Activated naive CD8-positive, alpha-beta T cell treated with anti-CD3 and anti-CD28 coated beads, Interleukin-2, amount 10 ng/mL, durations not matched to agents 7 days and 5 days (primary cell): ENCODE measurements at regions not wholly inside any gene's neighbourhood (a gene's known extent, or its start where the extent isn't known, plus 50 kb on each side); places are given as distances from the start of the nearest gene placed in this dataset.
A peak's percentile ranks its signal among the peaks of the same experiment; 100 is the strongest.

Experiments
- ATAC-seq: fragments of 150-1000 bp; cut with Tn5 transposase; one replicate; pipeline ENCODE4 v1.10.0; 2021; ENCODE audit warnings: low read depth, moderate library complexity
- POLR2A ChIA-PET: fragments of 350-600 bp; sonication (Branson Sonifier 250); formaldehyde crosslinking; loops from one replicate; lab custom pipeline; 2021; ENCODE audit warnings: antibody characterized with exemption; lab: Charles Lee
- DNase-seq: peaks from one replicate; pipeline ENCODE4 v3.0.0; 2021
- H3K27ac Mint-ChIP-seq: one replicate; pipeline ENCODE4 v1.8.0; 2022; ENCODE audit warnings: mild to moderate bottlenecking, mixed read lengths
- H3K27me3 Mint-ChIP-seq: one replicate; pipeline ENCODE4 v1.8.0; 2022; ENCODE audit warnings: mild to moderate bottlenecking, moderate library complexity, mixed read lengths
- H3K36me3 Mint-ChIP-seq: one replicate; pipeline ENCODE4 v1.8.0; 2021; ENCODE audit warnings: mild to moderate bottlenecking, mixed read lengths
- H3K4me1 Mint-ChIP-seq: one replicate; pipeline ENCODE4 v1.8.0; 2021; ENCODE audit warnings: mixed read lengths
- H3K4me3 Mint-ChIP-seq: one replicate; pipeline ENCODE4 v1.8.0; 2022; ENCODE audit warnings: mild to moderate bottlenecking, moderate library complexity, mixed read lengths
- H3K9me3 Mint-ChIP-seq: one replicate; pipeline ENCODE4 v1.8.0; 2021; ENCODE audit warnings: mixed read lengths

DNA sequence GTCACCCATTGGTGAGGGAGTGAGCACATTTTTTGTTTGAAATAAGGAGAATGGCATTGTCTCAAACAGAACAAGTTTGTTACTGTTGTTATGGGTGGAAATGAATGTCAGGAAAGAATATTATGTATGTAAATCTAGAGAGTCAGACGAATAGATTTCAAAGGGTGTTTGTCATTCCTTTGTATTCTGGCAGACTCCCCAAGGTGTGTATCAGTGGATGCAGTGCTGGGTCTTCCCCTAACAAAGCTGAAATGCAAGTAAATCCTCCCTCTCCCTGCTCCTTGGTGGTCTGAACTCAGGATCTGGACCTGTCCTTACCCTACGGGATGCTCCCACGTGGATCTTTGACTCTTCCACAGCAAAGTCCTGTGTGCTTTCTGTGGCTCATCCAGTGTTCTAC is 139.5 kb upstream of the ZNF516 start:
- no peak overlapping the region for H3K4me3 Mint-ChIP-seq
- POLR2A ChIA-PET = no interaction called here
- ATAC-seq (no peak), DNase-seq (no peak)
- H3K4me1 Mint-ChIP-seq = peaks cover 4% of the 10 kb centered on the region
- H3K36me3 Mint-ChIP-seq = no peaks in the 10 kb centered on the region
- H3K27ac Mint-ChIP-seq = no peak overlapping the region
- H3K27me3 Mint-ChIP-seq = peaks cover 40% of the 10 kb centered on the region
- no peaks in the 10 kb centered on the region for H3K9me3 Mint-ChIP-seq

DNA sequence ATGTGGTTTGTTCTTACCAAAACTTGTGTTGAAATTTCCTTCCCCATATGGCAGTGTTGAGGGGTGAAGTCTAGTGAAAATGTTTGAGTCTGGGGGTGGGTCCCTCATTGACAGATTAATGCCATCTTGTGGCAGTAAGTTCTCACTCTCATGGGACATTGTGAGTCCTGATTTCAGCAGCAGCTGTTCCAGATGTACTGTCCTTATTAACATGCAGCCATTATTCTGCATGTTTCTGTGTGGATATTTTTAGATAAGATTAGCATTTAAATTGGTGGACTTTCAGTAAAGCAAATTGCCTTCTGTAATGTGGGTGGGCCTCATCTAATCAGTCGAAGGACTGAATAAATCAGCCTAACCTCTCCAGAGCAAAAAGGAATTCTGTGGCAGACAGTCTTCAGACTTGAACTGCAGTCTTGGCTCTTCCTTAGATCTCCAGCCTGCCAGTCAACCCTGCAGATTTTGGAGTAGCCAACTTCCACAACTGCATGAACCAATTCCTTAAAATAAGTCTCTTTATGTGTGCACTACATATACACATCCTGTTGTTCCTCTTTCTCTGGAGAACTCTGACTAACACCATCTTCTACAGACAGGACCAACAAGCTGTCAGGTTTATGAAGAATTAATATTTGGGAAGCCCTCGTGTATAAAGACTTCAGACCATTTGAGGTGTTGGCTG is 138.7 kb upstream of the ZNF516 start:
- no peak for ATAC-seq
- peaks cover 38% of the 10 kb centered on the region for H3K27me3 Mint-ChIP-seq
- POLR2A ChIA-PET = no interaction called here

DNA sequence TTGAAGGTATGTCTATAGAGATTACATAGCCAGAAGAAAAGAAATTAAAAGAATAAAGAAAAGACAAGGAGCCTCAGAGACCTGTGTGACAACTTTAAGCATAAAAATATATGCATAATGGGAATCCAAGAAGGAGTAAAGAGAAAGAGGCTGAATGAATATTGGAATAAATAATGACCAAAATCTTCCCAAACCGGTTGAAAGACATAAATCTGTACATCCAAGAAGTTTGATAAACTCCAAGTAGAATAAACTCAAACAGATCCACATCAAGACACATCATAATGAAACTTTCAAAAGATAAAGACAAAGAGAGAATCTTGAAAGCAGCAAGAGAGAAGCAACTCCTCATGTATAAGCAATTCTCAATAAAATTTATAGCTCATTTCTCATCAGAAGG is 132.4 kb upstream of the ZNF516 start:
- no peak overlapping the region for H3K4me3 Mint-ChIP-seq
- DNase-seq = no peak
- H3K9me3 Mint-ChIP-seq = peaks cover 4% of the 10 kb centered on the region
- ATAC-seq = no peak
- H3K27ac Mint-ChIP-seq = no peak overlapping the region
- no peaks in the 10 kb centered on the region for H3K36me3 Mint-ChIP-seq
- H3K27me3 Mint-ChIP-seq = peaks cover 45% of the 10 kb centered on the region
- POLR2A ChIA-PET = no interaction called here
- H3K4me1 Mint-ChIP-seq = no peaks in the 10 kb centered on the region

More for the DNA sequence above, 138.7 kb upstream of the ZNF516 start:
- Mint-ChIP-seq H3K4me1 (no peaks in the 10 kb centered on the region), H3K36me3 (no peaks in the 10 kb centered on the region), H3K9me3 (peaks cover 4% of the 10 kb centered on the region), H3K4me3 (no peak overlapping the region), H3K27ac (no peak overlapping the region)
- DNase-seq = no peak

DNA sequence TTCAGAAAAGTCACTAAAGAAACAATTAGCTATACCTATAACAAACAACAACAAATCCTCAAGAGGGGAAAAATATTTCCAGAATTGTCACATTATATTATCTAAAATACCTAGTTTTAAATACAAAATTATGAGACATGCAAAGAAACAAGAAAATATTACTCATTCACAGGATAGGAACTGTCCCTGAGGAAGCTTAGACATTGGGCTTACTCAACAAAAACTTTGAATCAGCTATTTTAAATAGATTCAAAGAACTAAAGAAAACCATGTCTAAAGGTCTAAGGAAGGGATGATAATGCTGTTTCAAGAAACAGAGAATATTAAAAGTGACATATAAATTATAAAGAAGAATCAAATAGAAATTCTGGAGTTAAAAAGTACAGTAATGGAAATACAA is 131.9 kb upstream of the ZNF516 start:
- ATAC-seq = no peak
- no peaks in the 10 kb centered on the region for H3K36me3 Mint-ChIP-seq
- no peak for DNase-seq
- H3K9me3 Mint-ChIP-seq = peaks cover 4% of the 10 kb centered on the region
- H3K27ac Mint-ChIP-seq = no peak overlapping the region
- no peaks in the 10 kb centered on the region for H3K4me1 Mint-ChIP-seq
- peaks cover 47% of the 10 kb centered on the region for H3K27me3 Mint-ChIP-seq
- H3K4me3 Mint-ChIP-seq = no peak overlapping the region
- POLR2A ChIA-PET = no interaction called here

DNA sequence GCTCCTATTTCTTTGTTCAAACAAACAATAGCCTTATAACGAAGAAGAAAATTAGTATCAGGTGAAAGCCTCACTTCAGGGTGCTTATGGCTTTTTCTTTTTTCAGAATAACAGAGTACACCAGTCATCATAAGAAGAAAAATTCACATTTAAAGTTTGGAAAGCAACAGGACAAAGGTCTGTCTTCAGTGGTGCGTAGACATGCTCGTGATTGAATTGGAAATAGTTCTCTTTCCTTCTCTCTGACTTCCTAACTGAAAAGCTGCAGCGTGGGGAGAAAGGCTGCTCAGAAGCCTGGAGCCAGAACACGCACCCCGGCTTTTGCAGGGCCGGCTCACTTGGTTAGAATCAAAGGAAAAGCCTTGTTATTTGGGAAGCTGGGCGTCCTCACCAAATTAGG is 127.6 kb upstream of the ZNF516 start:
- H3K27me3 Mint-ChIP-seq = peaks cover 48% of the 10 kb centered on the region
- H3K27ac Mint-ChIP-seq = no peak overlapping the region
- H3K36me3 Mint-ChIP-seq = no peaks in the 10 kb centered on the region
- no peak overlapping the region for H3K4me3 Mint-ChIP-seq
- no peaks in the 10 kb centered on the region for H3K9me3 Mint-ChIP-seq
- ATAC-seq (no peak), DNase-seq (no peak)
- POLR2A ChIA-PET = no interaction called here
- H3K4me1 Mint-ChIP-seq = peaks cover 9% of the 10 kb centered on the region

DNA sequence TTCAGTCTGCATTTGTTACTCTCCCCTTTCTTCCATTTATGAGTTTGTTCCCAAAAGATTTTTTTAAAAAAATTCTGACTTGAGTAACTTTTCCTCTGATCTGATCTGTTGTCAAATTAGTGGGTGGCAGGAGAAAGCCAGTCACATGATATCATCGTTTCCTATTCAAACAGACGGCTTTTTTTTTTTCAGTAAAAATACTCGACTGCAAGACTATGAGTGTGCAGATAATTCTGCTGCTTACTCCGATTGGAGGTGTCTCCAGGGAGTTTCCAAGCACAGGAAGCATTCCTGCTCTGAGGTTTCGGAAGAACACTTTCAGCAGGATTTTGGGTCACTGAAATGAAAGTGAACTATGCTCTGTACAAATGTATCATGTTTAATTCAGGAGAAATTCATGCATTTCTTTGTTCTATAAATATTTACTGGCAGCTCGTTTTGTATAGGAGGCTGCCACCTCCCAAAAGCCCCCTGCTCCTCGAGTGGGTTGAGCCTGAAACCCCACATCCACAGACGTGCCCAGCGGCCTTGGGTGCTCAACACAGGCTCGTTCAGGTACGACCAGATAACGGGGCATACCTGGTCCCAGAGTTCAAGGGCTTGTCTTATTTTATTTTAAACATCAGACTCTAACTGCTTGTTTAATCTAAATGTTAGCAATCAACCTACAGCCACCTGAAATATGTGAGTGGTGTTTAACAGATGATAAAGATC is 126.9 kb upstream of the ZNF516 start:
- H3K4me1 Mint-ChIP-seq = peaks cover 9% of the 10 kb centered on the region
- H3K9me3 Mint-ChIP-seq = no peaks in the 10 kb centered on the region
- POLR2A ChIA-PET = no interaction called here
- peaks cover 44% of the 10 kb centered on the region for H3K27me3 Mint-ChIP-seq
- no peaks in the 10 kb centered on the region for H3K36me3 Mint-ChIP-seq
- no peak overlapping the region for H3K27ac Mint-ChIP-seq
- ATAC-seq = no peak
- H3K4me3 Mint-ChIP-seq = peak overlapping the region; percentile 43
- DNase-seq = no peak

DNA sequence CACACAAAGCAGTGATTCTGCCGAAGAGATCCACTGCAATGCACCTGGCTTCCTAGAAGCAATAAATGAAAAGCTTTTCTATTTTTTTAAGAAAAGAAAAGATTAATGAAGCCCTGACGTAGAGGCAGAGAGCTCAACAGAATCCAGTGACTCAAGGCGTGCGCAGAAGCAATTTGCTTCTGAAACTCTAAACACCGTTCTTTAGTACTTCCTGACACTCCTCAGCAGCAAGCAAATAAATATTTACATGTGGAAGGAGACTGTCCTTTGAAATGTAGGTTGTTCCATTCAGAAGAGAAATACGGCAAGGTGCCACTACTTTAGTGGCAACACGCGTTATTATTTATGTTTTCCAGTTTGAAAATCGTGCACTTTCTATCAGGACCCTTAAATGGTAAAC is 126.2 kb upstream of the ZNF516 start:
- H3K4me3 Mint-ChIP-seq = no peak overlapping the region
- peaks cover 9% of the 10 kb centered on the region for H3K4me1 Mint-ChIP-seq
- POLR2A ChIA-PET = no interaction called here
- ATAC-seq = no peak
- no peak for DNase-seq
- no peaks in the 10 kb centered on the region for H3K9me3 Mint-ChIP-seq
- H3K36me3 Mint-ChIP-seq = no peaks in the 10 kb centered on the region
- no peak overlapping the region for H3K27ac Mint-ChIP-seq
- peaks cover 42% of the 10 kb centered on the region for H3K27me3 Mint-ChIP-seq

DNA sequence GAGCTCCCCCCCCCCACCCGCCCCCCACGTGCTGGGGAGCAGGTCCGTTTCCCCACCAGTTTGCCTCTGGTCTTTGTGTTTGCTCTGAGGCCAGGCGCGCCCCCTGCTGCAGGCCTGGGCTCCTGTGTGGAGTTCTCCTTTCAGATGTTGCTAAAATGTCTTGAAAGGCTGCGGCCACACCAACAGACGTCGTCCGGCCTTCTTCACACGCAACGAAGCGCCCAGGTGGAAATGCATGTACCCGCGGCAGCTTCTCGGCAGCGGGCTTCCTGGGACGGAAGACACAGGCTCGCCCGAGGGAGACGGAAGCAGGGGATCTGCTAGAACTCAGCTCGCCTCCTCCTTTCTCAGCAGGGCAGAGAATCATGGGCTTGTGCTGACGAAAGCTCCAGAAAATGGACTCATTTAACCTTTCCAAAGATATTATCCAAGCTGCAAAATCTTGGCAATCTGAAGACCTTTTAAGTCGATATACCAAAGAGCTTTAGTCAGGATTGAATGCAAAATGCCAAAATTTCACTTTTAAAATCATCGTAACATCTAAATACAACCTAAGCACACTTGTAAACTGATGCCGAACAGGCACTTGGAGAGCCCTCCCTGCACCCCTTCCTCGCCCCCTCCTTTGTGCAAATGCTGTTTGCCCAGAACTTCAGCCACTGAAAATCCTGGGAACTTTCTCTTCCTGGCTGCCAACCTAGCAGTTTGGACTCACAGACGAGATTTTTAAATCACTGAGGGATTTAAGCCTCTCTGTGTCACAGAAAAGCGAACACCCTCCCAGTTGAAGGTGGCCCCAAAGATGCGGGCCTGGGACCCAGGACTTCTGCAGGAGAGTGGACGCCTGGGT is 125.5 kb upstream of the ZNF516 start:
- ATAC-seq (peak; percentile 90), DNase-seq (peak; percentile 68)
- Mint-ChIP-seq H3K4me1 (peaks cover 9% of the 10 kb centered on the region), H3K27ac (peak overlapping the region; percentile 69), H3K9me3 (no peaks in the 10 kb centered on the region), H3K4me3 (peak overlapping the region; percentile 71), H3K27me3 (peaks cover 45% of the 10 kb centered on the region), H3K36me3 (no peaks in the 10 kb centered on the region)
- POLR2A ChIA-PET = interaction anchor here (1.4 kb wide), 1 partner anchor 128 kb away, joined by 4 read pairs; no protein-coding TSS in a partner anchor

DNA sequence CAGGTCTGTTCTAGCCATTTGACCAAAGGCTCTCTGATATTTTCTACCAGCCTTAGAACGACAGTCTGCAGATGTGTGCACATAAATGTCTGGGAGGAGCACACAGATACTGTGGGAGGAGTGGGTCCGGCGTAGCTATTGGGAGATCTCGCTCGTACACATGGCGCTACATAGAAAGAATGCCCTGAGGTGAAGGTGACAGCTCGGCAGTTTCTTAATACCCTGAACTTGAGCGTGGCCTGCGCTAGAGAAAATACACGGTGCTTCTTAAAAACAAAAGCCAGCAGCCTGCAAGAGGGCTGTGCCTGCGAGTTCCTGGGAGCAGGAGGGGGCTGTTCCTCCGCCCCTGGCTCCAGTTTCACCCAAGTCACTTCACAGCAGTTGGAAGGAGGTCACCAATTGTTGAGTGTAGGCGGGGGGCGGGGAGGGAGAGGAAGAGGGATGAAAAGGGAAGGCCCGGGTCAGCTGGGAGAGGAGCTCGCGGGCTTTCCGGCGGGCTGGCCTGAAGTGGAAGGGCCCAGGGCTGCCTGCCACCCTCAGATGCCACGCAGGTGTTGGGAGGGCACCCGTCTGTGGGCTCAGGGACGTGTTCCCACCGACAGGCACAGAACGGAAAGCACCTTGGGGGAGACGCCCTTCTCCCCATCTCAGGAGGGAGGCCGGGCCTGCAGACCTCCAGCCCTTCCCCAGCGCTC is 124.7 kb upstream of the ZNF516 start:
- POLR2A ChIA-PET = interaction anchor here (1.4 kb wide), 1 partner anchor 127 kb away, joined by 4 read pairs; no protein-coding TSS in a partner anchor
- H3K4me3 Mint-ChIP-seq = peak overlapping the region; percentile 9

DNA sequence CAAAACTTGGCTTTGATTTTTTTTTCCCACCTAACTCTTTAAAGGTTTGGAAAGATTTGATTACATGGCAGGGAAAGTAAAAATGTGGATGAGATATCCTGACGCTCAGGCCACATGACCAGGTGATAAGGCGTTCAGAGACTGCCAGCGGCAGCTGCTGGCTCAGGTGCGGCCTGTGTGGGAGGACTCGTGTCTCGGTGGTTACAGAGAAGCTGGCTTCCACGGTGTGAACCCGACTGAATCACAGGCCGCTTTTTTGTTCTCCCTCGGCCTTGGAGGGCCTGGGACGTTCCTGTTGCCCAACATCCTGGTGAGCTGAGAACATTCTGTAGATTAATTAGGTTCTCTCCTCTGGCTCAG is 124.2 kb upstream of the ZNF516 start:
- Mint-ChIP-seq H3K27ac (no peak overlapping the region), H3K9me3 (no peaks in the 10 kb centered on the region), H3K36me3 (no peaks in the 10 kb centered on the region), H3K4me1 (peaks cover 9% of the 10 kb centered on the region), H3K4me3 (peak overlapping the region; percentile 9), H3K27me3 (peaks cover 48% of the 10 kb centered on the region)
- ATAC-seq (no peak), DNase-seq (no peak)
- POLR2A ChIA-PET = no interaction called here

More for the DNA sequence above, 124.7 kb upstream of the ZNF516 start:
- ATAC-seq (peak; percentile 26), DNase-seq (no peak)
- peaks cover 9% of the 10 kb centered on the region for H3K4me1 Mint-ChIP-seq
- H3K27ac Mint-ChIP-seq = no peak overlapping the region
- H3K9me3 Mint-ChIP-seq = no peaks in the 10 kb centered on the region
- no peaks in the 10 kb centered on the region for H3K36me3 Mint-ChIP-seq
- peaks cover 48% of the 10 kb centered on the region for H3K27me3 Mint-ChIP-seq

DNA sequence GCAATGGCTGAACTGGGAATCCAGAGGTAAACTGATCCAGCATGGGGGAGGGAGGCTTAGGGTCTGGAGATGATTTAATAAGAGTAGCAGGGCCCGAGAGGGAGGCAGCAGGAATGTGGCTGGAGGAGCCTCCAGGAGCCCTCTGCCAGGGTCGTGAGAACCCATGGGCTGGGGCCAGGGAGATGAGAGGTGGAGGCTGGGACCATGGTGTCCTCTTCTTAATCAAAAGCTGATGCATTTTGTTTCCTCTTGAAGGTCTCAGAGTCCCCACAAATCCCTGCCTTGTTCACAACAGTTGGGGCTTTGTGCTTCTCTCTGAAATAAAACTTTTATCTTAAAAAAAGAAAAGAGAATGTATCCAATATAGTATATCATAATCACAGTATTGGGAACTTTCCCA is 123.7 kb upstream of the ZNF516 start:
- Mint-ChIP-seq H3K9me3 (no peaks in the 10 kb centered on the region), H3K27me3 (peaks cover 45% of the 10 kb centered on the region), H3K27ac (no peak overlapping the region), H3K36me3 (no peaks in the 10 kb centered on the region), H3K4me3 (no peak overlapping the region), H3K4me1 (peaks cover 9% of the 10 kb centered on the region)
- ATAC-seq (no peak), DNase-seq (no peak)
- POLR2A ChIA-PET = no interaction called here

DNA sequence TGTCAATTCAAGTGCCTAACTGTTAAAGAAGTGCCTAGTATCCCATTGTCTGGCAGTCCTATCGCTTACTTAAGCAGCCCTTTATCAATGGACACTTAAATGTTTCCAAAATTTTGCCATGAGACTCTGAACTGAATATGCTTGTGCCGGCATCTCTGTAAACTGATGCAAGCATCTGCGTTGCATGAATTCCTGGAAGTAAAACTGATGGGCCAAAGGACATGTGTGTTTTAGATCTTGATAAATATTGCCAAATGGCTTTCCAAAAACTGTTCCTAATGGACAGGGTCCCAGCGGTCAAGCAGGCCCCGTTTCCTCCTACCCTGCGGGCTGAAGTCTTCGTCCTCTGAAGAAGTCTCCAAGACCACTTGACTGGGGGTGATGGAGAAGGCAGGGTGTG is 121.3 kb upstream of the ZNF516 start:
- Mint-ChIP-seq H3K4me1 (peaks cover 5% of the 10 kb centered on the region), H3K27ac (no peak overlapping the region), H3K36me3 (no peaks in the 10 kb centered on the region), H3K4me3 (no peak overlapping the region), H3K27me3 (peaks cover 24% of the 10 kb centered on the region), H3K9me3 (no peaks in the 10 kb centered on the region)
- DNase-seq = no peak
- no peak for ATAC-seq
- POLR2A ChIA-PET = no interaction called here

DNA sequence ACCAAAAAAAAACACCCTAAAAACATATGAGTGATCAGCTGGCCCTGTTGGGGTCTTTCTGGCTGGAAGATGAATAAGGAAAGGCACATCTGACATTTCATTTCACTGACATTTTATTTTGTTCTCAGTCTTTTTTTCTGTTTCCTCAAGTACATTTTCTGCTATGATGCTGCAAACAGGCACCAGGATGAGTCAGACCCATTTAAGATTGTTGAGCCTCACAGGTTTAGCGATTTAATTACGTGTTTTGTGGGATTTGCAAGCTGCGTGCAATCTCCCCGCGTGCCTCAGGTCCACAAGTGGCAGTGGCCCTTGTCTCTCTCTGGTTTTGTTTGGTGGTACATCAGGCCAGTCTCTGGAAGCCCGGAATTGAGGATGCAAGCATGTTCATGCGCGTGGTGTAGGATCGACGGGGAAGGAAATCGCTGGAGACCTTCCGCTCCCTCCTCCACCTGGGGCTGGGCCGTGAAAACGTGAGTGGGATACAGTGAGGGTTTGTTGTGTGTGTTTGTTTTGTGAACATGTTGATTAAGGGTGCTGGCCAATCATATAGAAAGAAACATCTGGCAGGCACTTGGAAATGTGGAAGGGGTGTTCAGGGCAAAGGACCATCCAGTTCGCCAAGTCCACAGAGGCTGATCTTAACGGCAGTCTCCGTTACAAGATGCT is 120.2 kb upstream of the ZNF516 start:
- DNase-seq = no peak

More for the DNA sequence above, 120.2 kb upstream of the ZNF516 start:
- POLR2A ChIA-PET = no interaction called here
- Mint-ChIP-seq H3K27ac (no peak overlapping the region), H3K36me3 (no peaks in the 10 kb centered on the region), H3K9me3 (no peaks in the 10 kb centered on the region), H3K4me1 (peaks cover 2% of the 10 kb centered on the region), H3K4me3 (no peak overlapping the region), H3K27me3 (peaks cover 18% of the 10 kb centered on the region)
- no peak for ATAC-seq
